ENCODE measurements at regions not wholly inside any gene's neighbourhood (a gene's known extent, or its start where the extent isn't known, plus 50 kb on each side); places are given as distances from the start of the nearest gene placed in this dataset.

DNA sequence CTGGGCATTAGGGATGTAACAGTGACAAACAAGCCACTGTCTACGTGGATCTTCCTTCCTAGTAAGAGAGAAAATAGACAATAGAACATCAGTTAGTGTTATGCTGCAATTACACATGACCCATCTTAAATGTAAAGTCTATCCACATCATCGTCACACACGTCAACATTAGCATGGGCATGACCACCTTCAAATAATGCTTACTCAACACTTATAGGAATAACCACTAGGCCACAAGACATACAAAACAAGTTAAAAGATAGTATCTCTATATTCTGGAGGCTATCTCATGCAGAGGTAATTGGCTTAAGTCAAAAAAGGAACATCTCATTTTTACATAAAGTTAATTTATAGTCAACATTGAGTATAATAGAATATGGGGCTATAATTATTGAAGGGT is 156.5 kb downstream of the MOXD1 start:
- DNase-seq (ENCODE audit: low spot score), result no peak

DNA sequence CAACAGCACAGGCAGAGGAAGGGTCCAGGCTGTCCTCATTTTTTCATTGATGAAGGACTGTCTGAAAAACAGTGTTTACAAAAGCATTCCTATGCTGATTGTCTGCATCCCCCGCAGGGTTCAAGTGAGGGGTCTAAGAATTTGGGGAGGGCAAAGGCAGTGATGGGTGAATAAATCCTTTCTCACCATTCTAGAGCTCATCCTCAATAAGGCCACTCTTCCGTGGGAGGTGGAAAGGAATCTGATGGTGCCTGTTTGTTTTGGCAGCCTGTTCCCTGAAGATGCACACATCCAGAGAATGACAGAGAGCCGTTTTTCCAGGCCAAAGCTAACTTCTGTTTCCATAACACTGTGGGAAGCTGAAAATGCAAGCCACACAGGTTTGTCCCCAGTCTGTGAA is 164.5 kb downstream of the MOXD1 start:
- DNase-seq (ENCODE audit: low spot score), result no peak

DNA sequence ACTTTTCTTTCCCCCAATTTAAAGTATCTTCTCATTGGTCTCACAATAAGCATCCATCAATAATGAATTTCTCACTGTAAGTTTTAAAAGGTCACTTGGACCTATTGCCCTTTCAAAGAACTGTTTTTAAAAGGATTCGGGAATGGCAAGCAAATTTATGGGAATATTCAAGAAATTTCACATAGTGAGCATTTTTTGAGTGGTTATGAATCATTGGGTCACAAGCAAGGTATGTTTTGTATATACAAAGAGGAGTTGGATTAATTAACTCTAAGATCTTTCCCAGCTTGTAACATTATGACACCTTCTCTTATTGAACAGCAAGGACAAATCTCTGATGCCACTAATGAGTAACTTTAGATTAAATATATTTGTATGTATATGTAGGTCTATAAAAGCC is 165.0 kb downstream of the MOXD1 start:
- no peak for DNase-seq (ENCODE audit: low spot score)

DNA sequence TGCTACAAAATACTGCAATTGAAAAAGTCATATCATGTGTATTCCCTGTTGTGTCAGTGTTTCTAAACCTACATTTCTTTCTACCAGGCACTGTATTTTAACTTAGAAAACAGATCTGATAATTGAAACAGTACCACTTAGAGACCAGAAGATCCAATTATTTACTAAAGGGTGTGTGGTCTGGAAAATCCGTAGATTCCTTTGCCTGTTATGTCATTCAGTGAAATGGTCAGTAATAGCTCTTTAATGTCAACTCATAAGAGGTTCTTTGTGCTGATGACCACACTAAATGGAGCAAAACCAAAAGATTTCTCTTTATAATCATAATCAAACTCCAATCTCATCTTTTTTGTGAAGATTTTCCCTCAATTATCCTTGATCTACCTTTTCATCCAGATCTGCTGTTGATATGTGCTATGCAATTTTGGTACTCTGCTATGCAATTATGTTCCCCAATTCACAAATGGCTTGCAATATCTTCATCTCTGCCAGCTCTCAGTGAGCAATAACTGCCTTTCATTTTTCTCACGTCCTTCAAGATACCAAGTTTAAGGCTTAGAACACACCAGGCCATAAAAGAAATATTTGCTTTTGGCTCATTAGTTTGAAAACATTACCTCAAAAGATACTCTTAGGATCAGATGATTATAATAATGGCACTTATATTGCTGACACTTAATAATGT is 165.5 kb downstream of the MOXD1 start:
- no peak for DNase-seq (ENCODE audit: low spot score)

DNA sequence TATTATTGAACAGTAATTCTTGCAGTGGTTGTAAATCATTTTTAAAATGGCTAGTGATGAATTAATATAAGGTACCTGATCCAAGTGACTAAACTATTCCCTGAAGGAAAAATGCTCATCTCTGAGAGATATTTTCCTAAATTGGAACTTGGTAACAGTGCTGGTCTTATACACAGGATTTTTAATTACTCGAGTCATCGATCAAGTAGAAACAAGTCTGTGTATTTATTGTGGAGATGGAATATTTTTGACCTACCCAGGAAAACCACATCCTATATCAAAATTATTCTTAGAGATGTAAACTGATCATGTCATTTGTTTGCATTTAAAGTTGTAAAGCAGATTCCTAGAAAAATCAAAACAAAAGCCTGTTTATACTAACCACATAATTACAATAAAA is 166.9 kb downstream of the MOXD1 start:
- DNase-seq (ENCODE audit: low spot score), result no peak

DNA sequence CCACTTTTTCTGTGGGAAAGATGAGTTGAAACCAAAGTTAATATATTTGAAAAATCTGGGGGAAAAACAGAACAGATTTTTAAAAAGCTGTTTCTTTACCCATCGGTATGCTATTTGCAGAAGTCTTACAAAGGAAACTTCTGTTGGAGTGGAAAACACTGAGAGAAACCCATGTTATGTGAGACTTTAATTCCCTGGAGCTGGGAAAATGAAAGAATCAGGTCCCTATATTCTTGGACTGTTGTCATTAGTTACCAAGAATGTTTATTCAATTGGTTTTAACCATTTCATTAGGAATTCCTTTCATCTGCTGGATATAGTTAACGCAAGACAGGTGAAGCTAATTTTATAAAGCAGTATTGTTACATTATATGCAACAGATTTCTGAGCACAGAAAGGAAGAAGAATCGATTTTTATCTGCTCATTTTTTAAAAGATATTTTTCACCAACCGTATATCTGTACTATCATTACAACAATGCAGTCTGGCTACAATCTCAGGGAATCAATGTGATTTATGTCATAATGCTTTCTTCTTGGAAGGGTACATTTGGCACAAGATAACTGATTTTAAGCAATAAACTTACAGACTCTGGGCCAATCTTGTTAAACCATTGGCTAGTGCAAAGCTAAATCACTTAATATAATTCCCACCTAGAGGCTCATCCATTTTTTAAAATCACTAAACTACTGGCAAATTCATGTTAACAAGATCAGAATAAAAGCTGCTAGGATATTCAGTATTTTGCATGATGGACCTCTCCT is 170.0 kb downstream of the MOXD1 start:
- no peak for DNase-seq (ENCODE audit: low spot score)

DNA sequence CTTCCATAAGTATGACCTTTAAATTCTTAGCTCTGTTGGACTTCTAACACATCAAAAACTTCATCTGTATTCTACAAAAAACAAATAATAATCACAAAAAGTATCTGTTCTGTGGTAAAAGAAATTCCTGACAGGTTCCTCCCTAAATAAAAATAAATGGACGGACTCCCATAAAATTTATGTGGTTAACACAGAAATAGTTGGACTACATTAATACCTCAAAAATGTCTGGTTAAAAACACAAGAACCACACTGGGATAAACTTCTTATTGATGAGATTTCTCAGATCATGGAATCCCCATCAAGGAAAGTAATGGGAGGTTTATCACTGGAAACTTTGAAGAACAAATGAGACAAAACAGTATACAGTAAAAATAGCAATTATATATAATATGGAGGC is 172.4 kb downstream of the MOXD1 start:
- no peak for DNase-seq (ENCODE audit: low spot score)

DNA sequence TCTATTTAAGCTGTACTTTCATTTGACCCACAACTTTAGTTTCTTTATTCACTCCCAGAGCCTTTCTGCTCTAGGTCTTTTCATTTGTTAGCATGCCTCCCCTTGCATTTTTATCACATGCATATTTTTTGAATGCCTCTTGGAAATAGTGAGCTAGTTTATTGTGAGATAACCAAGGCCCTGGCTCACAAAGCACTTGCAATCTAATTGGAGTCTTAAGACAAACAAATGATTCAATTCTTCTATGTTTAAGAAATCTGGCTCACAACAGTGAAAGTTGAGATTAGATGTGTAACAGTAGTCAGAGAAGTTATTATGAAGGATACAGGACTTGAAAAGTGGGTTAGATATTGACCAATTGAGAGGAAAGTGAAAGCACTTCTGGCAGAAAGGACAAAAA is 173.4 kb downstream of the MOXD1 start:
- DNase-seq (ENCODE audit: low spot score), result peak; percentile 42

DNA sequence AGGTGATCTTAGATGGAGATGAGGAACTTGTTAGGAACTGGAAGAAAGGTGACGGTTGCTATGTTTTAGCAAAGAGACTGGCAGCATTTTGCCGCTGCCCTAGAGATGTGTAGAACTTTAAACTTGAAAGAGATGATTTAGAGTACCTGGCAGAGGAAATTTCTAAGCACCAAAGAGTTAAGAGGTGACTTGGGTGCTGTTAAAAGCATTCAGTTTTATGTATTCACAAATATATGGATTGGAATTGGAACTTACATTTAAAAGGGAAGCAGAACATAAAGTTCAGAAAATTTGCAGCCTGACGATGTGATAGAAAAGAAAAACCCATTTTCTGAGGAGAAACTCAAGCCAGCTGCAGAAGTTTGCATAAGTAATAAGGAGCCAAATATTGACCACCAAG is 176.3 kb downstream of the MOXD1 start:
- no peak for DNase-seq (ENCODE audit: low spot score)

DNA sequence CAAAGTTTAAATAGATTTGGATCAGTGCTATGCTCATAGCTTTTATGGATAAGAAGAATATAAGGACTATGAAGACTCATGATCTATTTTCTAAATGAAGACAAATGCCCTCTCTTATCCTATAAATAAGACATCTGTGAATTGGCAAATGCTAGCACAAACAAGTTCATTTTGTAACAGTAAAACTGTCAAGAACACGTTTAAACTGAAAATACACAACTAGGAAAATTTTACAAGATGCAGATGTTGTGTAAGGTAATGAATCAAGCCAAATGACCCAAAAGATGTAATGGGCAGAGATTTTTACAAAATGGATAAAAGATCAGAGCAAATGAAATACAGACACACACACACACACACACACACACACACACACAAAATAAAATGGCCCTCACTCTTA is 180.5 kb downstream of the MOXD1 start:
- DNase-seq (ENCODE audit: low spot score), result no peak

DNA sequence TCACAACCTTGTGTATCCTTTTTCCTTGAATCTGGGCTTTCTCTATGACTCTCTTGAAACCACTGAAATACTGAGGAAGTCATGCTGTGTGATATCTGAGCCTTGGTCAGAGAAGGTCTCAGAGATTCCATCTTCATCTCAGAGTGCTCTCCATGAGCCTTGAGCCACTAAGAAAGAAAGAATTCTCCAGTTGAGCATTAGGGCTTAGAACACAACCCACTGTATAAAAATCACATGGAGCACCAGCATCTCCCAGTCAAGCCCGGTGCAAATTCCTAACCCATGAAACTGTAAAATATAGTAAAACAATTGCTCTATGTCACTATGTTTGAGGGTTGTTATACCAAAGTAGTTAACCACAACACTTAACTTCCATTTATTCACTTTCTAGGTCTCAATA is 181.4 kb downstream of the MOXD1 start:
- DNase-seq (ENCODE audit: low spot score), result no peak

DNA sequence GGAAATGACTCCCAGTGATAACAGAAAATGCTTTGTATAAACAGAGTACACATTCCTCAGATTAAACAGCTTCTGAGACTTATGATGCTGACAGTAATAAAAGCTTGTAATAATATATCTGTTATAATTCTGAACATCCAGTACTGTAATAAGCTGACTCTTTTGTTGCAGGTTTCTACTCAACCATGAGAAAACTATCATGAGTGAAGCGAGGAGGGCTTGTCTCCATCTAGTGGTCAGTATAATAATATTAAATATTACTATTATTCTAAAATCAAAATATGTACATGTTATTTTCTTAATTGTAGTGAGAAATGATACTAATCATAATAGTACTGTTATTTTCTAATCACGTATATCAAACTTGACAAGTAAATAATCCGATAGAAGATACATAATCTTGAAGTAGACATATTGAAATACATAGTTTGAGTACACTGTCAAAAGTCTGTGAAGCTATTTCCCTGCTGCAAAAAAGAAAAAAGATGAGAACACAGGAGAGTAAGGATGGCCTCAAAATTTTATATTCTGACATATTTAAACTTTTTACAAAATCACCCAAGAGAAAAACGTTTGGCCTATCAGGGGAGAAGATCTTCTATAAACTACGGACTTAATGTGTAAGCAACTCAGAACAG is 183.1 kb downstream of the MOXD1 start:
- DNase-seq (ENCODE audit: low spot score), result no peak

DNA sequence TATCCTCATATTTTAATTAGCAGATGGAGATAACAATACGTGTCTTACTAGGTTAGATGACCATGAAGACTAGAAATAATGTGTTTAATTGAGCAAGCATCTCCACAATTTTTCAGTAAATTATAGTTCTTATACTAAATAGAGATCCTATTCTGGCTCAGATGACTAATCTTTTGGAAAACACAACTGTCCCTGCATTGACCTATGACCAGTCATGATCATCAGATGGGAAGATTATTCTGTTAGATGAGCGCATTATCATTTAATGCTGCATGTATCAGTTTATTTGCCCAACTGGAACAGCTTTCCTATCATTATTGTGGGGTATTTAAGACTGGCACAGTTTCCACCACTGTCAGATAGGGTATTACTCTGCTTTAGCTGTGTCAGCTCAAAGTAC is 185.5 kb downstream of the MOXD1 start:
- DNase-seq (ENCODE audit: low spot score), result no peak

DNA sequence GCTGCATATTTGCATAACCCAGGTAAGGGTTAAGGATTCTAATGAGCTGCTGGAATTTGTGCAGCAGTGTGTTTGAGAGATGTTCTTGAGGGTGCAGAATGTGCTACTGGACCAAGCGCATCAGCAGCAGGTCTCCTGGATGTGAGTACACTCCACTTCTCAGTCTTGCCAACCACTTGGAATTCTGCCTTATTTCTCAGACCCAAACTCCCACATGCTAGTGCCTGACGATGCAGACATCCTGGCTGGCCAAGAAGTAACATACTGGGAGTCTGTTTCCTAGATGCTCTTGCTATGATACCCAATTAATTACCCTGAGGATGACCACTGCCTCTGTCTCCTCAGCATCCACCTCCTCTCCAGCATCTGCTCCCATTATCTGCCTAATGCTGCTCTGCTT is 186.6 kb downstream of the MOXD1 start:
- no peak for DNase-seq (ENCODE audit: low spot score)

DNA sequence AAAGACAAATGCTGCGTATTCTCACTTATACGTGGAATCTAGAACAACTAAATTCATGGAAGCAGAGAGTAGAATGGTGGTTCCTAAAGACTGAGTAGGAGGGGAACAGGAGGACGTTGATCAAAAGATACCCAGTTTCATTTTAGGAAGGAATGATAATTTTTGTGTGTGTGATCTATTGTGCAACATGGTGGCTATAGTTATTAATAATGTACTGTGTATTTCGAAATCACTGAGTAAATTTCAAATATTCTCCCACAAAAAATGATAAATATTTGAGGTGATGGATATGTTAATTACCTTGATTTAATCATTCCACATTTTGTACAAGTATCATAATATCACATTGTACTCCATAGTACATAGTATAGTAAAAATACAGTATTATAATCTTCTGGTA is 187.5 kb downstream of the MOXD1 start:
- DNase-seq (ENCODE audit: low spot score), result no peak

DNA sequence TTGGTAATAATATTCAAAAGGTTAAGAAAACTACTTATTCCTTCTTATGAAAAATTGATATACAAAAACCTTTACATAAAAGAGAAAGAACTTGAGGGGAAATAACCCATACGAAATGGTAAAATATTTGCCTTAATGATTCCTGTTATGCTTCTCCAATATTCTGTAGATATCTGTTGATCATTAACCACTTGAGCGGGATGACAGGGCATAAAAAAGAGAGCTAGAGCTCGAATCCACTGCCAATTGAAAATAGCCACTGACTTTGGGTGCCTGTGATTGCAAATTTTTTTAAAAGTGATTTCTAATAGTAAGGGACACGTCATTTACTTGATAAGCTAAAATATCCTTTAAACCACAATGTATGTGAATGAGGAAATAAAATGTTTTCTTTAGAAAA is 188.1 kb downstream of the MOXD1 start:
- no peak for DNase-seq (ENCODE audit: low spot score)

DNA sequence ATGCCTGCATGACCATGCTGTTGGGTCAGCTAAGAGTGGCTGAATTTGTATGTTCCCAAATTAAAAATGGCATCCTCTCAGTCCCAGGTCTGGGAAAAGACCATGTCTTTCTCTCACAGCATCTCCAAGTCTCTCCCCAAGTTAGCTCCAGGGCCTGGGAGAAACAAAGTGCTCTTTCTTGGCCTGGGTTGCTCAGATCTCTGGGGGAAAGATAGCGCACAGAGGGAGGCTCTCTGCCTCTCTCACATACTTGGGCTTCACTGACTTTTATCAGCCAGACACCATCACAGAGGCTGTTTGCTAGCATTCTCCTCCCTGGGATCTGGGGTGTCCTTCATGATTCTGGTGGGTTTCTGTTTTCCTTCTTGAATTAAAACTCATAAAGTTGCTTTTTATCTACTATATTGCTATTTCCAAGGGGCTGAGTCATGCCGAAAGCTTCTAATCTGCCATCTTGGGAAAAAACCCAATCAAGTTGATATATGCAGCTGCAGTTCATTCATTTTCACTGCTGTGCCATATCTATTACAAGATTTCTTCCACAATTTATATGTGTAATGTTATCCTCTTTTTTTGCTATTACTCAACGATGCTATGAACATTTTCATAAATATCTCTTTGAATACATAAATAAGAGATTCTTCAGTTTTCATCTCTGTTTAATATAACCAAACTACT is 190.2 kb downstream of the MOXD1 start:
- no peak for DNase-seq (ENCODE audit: low spot score)

DNA sequence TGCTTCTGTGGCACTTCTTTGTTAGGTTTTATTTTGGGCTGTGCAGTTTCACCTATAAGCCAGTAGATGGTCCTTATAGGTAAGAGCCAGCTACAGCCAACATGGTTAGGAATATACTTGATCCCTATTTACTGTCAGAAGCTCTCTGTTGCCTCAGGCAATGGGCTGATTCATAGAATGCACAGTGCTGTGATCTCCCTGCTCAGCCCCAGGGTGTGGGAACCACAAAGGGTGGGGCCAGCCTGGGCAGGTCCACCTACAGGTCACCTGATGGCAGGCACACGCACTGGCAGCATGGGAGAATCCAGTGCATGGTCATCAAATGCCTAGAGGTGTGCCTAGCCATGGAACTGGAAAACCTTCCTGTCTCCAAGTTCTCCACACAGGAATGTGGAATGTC is 191.9 kb downstream of the MOXD1 start:
- no peak for DNase-seq (ENCODE audit: low spot score)

DNA sequence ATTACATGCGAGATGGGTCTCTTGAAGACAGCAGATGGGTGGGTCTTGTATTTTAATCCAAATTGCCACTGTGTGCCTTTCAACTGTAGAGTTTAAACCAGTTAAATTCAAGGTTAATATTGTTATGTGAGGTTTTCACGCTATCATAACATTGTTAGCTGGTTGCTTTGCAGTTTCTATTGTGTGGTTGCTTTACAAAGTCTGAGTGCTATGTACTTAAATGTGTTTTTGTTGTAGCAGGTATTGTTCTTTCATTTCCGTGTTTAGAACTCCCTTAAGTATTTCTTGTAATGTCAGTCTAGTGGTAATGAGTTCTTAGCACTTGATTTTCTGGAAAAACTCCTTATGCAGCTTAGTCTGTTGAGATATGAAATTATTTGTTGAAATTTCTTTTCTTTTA is 193.3 kb downstream of the MOXD1 start:
- no peak for DNase-seq (ENCODE audit: low spot score)

DNA sequence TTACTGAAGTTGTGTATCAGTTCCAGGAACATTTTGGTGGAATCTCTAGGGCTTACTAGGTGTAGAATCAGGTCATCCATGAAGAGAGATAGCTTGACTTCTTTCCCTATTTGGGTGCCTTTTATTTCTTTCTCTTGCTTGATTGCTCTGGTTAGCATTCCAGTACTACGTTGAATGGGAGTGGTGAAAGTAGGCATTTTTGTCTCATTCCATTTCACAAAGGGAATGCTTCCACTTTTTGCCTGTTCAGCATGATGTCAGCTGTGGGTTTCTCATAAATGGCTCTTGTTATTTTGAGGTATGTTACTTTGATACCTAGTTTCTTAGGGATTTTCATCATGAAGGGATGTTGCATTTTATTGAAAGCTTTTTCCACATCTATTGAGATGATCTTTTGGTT is 195.3 kb downstream of the MOXD1 start:
- no peak for DNase-seq (ENCODE audit: low spot score)

DNA sequence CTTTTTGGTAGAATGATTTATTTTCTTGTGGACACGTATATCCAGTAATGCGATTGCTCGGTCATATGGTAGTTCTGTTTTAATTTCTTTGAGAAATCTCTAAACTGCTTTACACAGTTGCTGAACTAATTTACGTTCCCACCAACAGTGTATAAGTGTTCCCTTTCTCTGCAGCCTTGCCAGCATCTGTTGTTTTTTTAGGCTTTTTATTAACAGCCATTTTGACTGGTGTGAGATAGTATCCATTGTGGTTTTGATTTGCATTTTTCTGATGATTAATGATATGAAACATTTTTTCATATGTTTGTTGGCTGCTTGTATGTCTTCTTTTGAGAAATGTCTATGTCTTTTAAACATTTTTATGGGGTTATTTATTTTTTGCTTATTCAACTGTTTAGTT is 196.7 kb downstream of the MOXD1 start:
- no peak for DNase-seq (ENCODE audit: low spot score)

DNA sequence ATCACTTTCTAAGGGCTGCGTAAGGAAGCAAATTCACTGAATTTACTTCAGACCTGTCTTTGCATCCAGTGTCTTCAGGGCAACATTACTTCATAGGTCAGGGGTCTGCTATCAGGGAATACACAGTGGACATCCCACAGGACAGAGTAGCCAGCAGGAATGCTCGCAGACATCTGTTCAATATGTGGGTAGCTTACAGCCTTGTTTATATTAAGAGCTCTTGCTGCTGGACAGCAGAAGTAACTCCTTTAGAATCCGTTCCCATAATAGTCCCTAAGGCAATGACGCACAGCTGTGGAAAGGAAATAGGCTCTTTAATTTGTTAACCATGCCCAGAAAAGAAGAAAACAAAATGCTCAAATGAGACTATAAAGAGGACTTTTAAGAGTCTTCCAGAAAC is 198.7 kb downstream of the MOXD1 start:
- DNase-seq (ENCODE audit: low spot score), result peak; percentile 63

DNA sequence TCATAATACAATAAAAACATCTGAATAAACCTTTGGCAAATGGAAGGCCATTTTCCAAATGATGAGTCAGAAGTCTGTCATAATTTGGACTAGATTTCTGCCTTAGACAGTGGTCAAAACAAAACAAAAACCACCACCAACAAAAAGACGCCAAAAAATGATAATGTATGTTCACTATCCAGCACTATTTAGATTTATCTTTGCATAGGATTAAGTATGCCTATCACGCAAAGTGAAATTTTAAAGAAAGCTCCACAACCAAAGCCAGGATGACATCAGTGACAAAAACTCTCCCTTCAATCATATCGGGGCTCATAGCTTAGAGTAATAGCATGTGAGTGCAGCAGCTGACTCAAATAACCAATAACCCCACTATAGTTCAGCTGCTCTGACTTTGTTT is 201.9 kb downstream of the MOXD1 start:
- DNase-seq (ENCODE audit: low spot score), result no peak
